IMR-90 (cell line): ENCODE measurements at regions not wholly inside any gene's neighbourhood (a gene's known extent, or its start where the extent isn't known, plus 50 kb on each side); places are given as distances from the start of the nearest gene placed in this dataset.

Experiments used
- ATAC-seq: fragments of 200-7000 bp; cut with Tn5 transposase; 2 replicates; pipeline ENCODE4 v1.9.1; 2020; ENCODE audit warnings: low read depth, mild to moderate bottlenecking, moderate library complexity
- BruUV-seq: library from RNA; stranded (reverse); fragments of 400-500 nt; replicated peaks from 2 replicates; lab custom pipeline; 2021; lab: Mats Ljungman, UMichigan
- CTCF ChIA-PET: fragments of 300-600 bp; formaldehyde crosslinking; extraction: SDS; loops from one replicate; lab custom pipeline; 2021; ENCODE audit warnings: antibody characterized with exemption; lab: Yijun Ruan, JAX
- POLR2A ChIA-PET: fragments of 300-600 bp; sonication (Branson Sonifier 250); formaldehyde crosslinking; loops from one replicate; lab custom pipeline; 2022; ENCODE audit warnings: antibody characterized with exemption; ENCODE audit not compliant: unreplicated experiment; lab: Charles Lee
- DNase-seq: peaks from one replicate; pipeline ENCODE4 v3.0.0; 2013
- H2AFZ ChIP-seq: replicated peaks from 2 replicates; pipeline ENCODE3; 2013; ENCODE audit warnings: low read length, mild to moderate bottlenecking; ENCODE audit not compliant: poor library complexity
- H2AK5ac ChIP-seq: 2 replicates; pipeline ENCODE4 v1.6.1; 2013; ENCODE audit warnings: low read depth, low read length, inconsistent platforms
- H2AK9ac ChIP-seq: replicated peaks from 2 replicates; pipeline ENCODE3; 2013; ENCODE audit warnings: mild to moderate bottlenecking, low read depth, low read length, moderate library complexity; ENCODE audit not compliant: poor library complexity
- H2BK120ac ChIP-seq: 2 replicates; pipeline ENCODE4 v1.6.1; 2013; ENCODE audit warnings: low read depth, low read length, inconsistent platforms
- H2BK15ac ChIP-seq: 3 replicates; pipeline ENCODE4 v1.6.1; 2013; ENCODE audit warnings: low read depth, low read length, inconsistent platforms
- H2BK20ac ChIP-seq: 2 replicates; pipeline ENCODE4 v1.6.1; 2013; ENCODE audit warnings: low read depth, mild to moderate bottlenecking, inconsistent platforms, low read length, moderate library complexity
- H2BK5ac ChIP-seq: 2 replicates; pipeline ENCODE4 v1.6.1; 2013; ENCODE audit warnings: mild to moderate bottlenecking, low read depth, low read length, inconsistent platforms; ENCODE audit not compliant: poor library complexity, severe bottlenecking
- H3K14ac ChIP-seq: replicated peaks from 2 replicates; pipeline ENCODE4 v1.6.1; 2013; ENCODE audit warnings: low read depth, low read length, inconsistent platforms
- H3K18ac ChIP-seq: 2 replicates; pipeline ENCODE4 v1.6.1; 2013; ENCODE audit warnings: low read depth, low read length, control low read depth
- H3K23ac ChIP-seq: 2 replicates; pipeline ENCODE4 v1.6.1; 2013; ENCODE audit warnings: low read depth, low read length, inconsistent platforms
- H3K27ac ChIP-seq: 2 replicates; pipeline ENCODE4 v1.5.1; 2013; ENCODE audit warnings: mild to moderate bottlenecking, control low read depth, low read length; ENCODE audit not compliant: insufficient read depth
- H3K27me3 ChIP-seq: 2 replicates; pipeline ENCODE4 v1.6.1; 2013; ENCODE audit warnings: low read length; ENCODE audit not compliant: control insufficient read depth, insufficient read depth
- H3K36me3 ChIP-seq: 2 replicates; pipeline ENCODE4 v1.6.1; 2013; ENCODE audit warnings: low read length, mixed read lengths; ENCODE audit not compliant: control insufficient read depth, insufficient read depth
- H3K4ac ChIP-seq: 2 replicates; pipeline ENCODE4 v1.6.1; 2013; ENCODE audit warnings: low read depth, low read length, inconsistent platforms
- H3K4me1 ChIP-seq: 2 replicates; pipeline ENCODE4 v1.6.1; 2013; ENCODE audit warnings: low read length, mixed read lengths; ENCODE audit not compliant: control insufficient read depth, insufficient read depth
- H3K4me2 ChIP-seq: 2 replicates; pipeline ENCODE4 v1.6.1; 2013; ENCODE audit warnings: low read depth, mild to moderate bottlenecking, control low read depth, low read length, moderate library complexity
- H3K4me3 ChIP-seq: 2 replicates; pipeline ENCODE4 v1.5.1; 2013; ENCODE audit warnings: low read depth, mild to moderate bottlenecking, control low read depth, low read length, moderate library complexity; ENCODE audit not compliant: insufficient read depth
- H3K56ac ChIP-seq: 2 replicates; pipeline ENCODE4 v1.6.1; 2013; ENCODE audit warnings: low read length, inconsistent platforms; ENCODE audit not compliant: insufficient read depth; ENCODE audit errors: extremely low read depth
- H3K79me1 ChIP-seq, 2 experiments: 2 replicates each; pipeline ENCODE4 v1.6.1; 2013; ENCODE audit warnings: low read length in 2 of 2, inconsistent platforms in 1 of 2, low read depth in 1 of 2
- H3K9ac ChIP-seq: 2 replicates; pipeline ENCODE4 v1.6.1; 2013; ENCODE audit warnings: low read depth, low read length, control low read depth
- H3K9me1 ChIP-seq: 2 replicates; pipeline ENCODE4 v1.6.1; 2013; ENCODE audit warnings: low read length, inconsistent platforms; ENCODE audit not compliant: insufficient read depth
- H3K9me3 ChIP-seq: 2 replicates; pipeline ENCODE4 v1.6.1; 2013; ENCODE audit warnings: low read length; ENCODE audit not compliant: control insufficient read depth, insufficient read depth
- H4K20me1 ChIP-seq: 2 replicates; pipeline ENCODE4 v1.6.1; 2013; ENCODE audit warnings: low read length, inconsistent platforms; ENCODE audit not compliant: insufficient read depth
- H4K5ac ChIP-seq: 2 replicates; pipeline ENCODE4 v1.6.1; 2013; ENCODE audit warnings: mild to moderate bottlenecking, low read depth, low read length, control low read depth
- H4K8ac ChIP-seq, 2 experiments: 2 replicates each; pipeline ENCODE4 v1.6.1; 2013; ENCODE audit warnings: low read depth in 2 of 2, low read length in 2 of 2, control low read depth in 1 of 2, inconsistent platforms in 1 of 2
- H4K91ac ChIP-seq: 2 replicates; pipeline ENCODE4 v1.6.1; 2013; ENCODE audit warnings: low read depth, low read length, inconsistent platforms; ENCODE audit not compliant: insufficient read depth
- BHLHE40 ChIP-seq: fragments of 150-350 bp; IDR thresholded peaks from 2 replicates; pipeline ENCODE4 v1.6.1; 2016; ENCODE audit warnings: mild to moderate bottlenecking, low read depth, low read length
- CEBPB ChIP-seq: IDR thresholded peaks from 2 replicates; pipeline ENCODE4 v1.6.1; 2012; ENCODE audit warnings: low read depth, low read length, improper control_type of control experiment
- CHD1 ChIP-seq: IDR thresholded peaks from 2 replicates; pipeline ENCODE4 v1.6.1; 2012; ENCODE audit warnings: low read depth, low read length, improper control_type of control experiment
- FOS ChIP-seq: fragments of 150-350 bp; IDR thresholded peaks from 2 replicates; pipeline ENCODE4 v1.6.1; 2016; ENCODE audit warnings: low read depth, low read length
- MAFK ChIP-seq: IDR thresholded peaks from 2 replicates; pipeline ENCODE4 v1.6.1; 2012; ENCODE audit warnings: low read depth, low read length, improper control_type of control experiment
- MAZ ChIP-seq: IDR thresholded peaks from 2 replicates; pipeline ENCODE4 v1.6.1; 2012; ENCODE audit warnings: low read depth, mild to moderate bottlenecking, low read length, improper control_type of control experiment, moderate library complexity, borderline replicate concordance
- MXI1 ChIP-seq: IDR thresholded peaks from 2 replicates; pipeline ENCODE4 v1.6.1; 2012; ENCODE audit warnings: low read depth, mild to moderate bottlenecking, low read length, moderate library complexity, borderline replicate concordance
- NFE2L2 ChIP-seq: fragments of 150-350 bp; IDR thresholded peaks from 2 replicates; pipeline ENCODE4 v1.6.1; 2016; ENCODE audit warnings: low read depth, mild to moderate bottlenecking, low read length
- POLR2A ChIP-seq: IDR thresholded peaks from 2 replicates; pipeline ENCODE4 v1.6.1; 2012; ENCODE audit warnings: mild to moderate bottlenecking, low read depth, low read length
- RAD21 ChIP-seq: IDR thresholded peaks from 2 replicates; pipeline ENCODE4 v1.6.1; 2012; ENCODE audit warnings: low read length, improper control_type of control experiment
- RCOR1 ChIP-seq: IDR thresholded peaks from 2 replicates; pipeline ENCODE4 v1.6.1; 2012; ENCODE audit warnings: mild to moderate bottlenecking, low read length, improper control_type of control experiment; ENCODE audit not compliant: insufficient replicate concordance
- RFX5 ChIP-seq: IDR thresholded peaks from 2 replicates; pipeline ENCODE4 v1.8.0; 2012; ENCODE audit warnings: low read depth, mild to moderate bottlenecking, low read length, moderate library complexity
- SMC3 ChIP-seq: fragments of 150-350 bp; IDR thresholded peaks from 2 replicates; pipeline ENCODE4 v1.6.1; 2016; ENCODE audit warnings: low read depth, mild to moderate bottlenecking, antibody characterized with exemption, low read length, moderate library complexity
- WGBS, 2 experiments: methylation state at CpG; one replicate each; pipeline versions ENCODE4 v1.1.5 to v1.1.7; 2013; ENCODE audit warnings: missing lambda C conversion rate in 2 of 2; ENCODE audit not compliant: insufficient read length in 1 of 2; ENCODE audit errors: extremely low coverage in 2 of 2; 5-methylcytosine and 5-hydroxymethylcytosine counted together
- dilution Hi-C: fragments of 300-500 bp; cut with HindIII; formaldehyde crosslinking; loops from one replicate; pipeline ENCODE4 v1.14.3; 2018; ENCODE audit warnings: low sequenced_read_pairs; ENCODE audit not compliant: unreplicated experiment
- in situ Hi-C: fragments of 300-500 bp; cut with MboI; formaldehyde crosslinking; loops from 3 replicates; pipeline ENCODE4 v1.14.3; 2019; ENCODE audit warnings: low sequenced_read_pairs, inconsistent platforms, mixed read lengths
- intact Hi-C: fragments of 100-400 bp; cut with micrococcal nuclease; formaldehyde crosslinking; loops from 2 replicates; pipeline ENCODE4 v1.10.0; 2022
- TF ChIP-seq, protein P1 (sequence below): fragments of 150-350 bp; IDR thresholded peaks from 2 replicates; pipeline ENCODE4 v1.6.1; 2017; ENCODE audit warnings: mild to moderate bottlenecking, antibody characterized with exemption, low read length, low read depth
- TF ChIP-seq, protein P2 (sequence below): conservative IDR thresholded peaks from 2 replicates; pipeline ENCODE4 v1.5.1; 2012; ENCODE audit warnings: mild to moderate bottlenecking, low read depth, low read length, improper control_type of control experiment
- TF ChIP-seq, protein P3 (sequence below): fragments of 150-350 bp; IDR thresholded peaks from 2 replicates; pipeline ENCODE4 v1.6.1; 2016; ENCODE audit warnings: low read depth, mild to moderate bottlenecking, low read length, moderate library complexity, borderline replicate concordance

DNA sequence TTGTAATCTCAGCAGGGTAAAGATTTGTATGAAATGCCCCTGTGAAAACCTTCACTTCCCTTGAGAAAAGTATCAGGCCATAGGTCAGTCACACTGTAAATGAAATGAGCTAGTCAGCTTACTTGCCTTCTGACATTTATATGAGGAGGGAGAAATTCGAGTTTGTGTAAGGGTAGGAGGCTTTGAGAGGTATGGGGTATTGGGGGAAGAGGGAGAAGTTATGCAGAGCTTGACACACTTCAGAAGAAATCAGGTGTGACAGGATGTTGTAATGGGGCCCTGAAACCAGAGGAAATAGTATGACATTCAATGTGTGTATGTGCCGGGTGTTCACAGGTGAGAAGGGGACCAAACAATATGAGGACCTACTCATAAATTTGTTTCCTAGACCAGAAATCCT is 64.2 kb upstream of the CCN6 start:
- Histone ChIP-seq H3K23ac (no peak overlapping the region), H3K27me3 (no peaks in the 10 kb centered on the region), H3K9ac (no peak overlapping the region), H2AK9ac (no peak overlapping the region), H4K8ac (no peak overlapping the region), H3K4me1 (peaks cover 8% of the 10 kb centered on the region), H3K18ac (no peak overlapping the region), H2AFZ (no peak overlapping the region), H2BK5ac (no peak overlapping the region), H2BK20ac (no peak overlapping the region), H2AK5ac (no peak overlapping the region), H3K9me3 (no peaks in the 10 kb centered on the region), H3K14ac (no peak overlapping the region), H3K79me1 (no peaks in the 10 kb centered on the region), H3K4me2 (no peak overlapping the region), H4K20me1 (no peaks in the 10 kb centered on the region), H2BK15ac (no peak overlapping the region; the same call in 2 of the 3 replicates), H3K4ac (no peak overlapping the region), H3K4me3 (no peak overlapping the region), H3K36me3 (no peaks in the 10 kb centered on the region), H3K27ac (no peak overlapping the region), H4K91ac (no peak overlapping the region), H2BK120ac (no peak overlapping the region), H3K9me1 (0 out of 2 replicates have a peak, but pooled peaks cover 3% of the 10 kb centered on the region), H3K56ac (no peak overlapping the region), H4K5ac (no peak overlapping the region)
- dilution Hi-C loops, result no loop called here
- in situ Hi-C loops, result no loop called here
- TF ChIP-seq, protein P1, sequence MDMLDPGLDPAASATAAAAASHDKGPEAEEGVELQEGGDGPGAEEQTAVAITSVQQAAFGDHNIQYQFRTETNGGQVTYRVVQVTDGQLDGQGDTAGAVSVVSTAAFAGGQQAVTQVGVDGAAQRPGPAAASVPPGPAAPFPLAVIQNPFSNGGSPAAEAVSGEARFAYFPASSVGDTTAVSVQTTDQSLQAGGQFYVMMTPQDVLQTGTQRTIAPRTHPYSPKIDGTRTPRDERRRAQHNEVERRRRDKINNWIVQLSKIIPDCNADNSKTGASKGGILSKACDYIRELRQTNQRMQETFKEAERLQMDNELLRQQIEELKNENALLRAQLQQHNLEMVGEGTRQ, result no peak
- no peak for TF ChIP-seq MAFK
- TF ChIP-seq RAD21, result no peak
- no peak for TF ChIP-seq BHLHE40
- TF ChIP-seq, protein P2, sequence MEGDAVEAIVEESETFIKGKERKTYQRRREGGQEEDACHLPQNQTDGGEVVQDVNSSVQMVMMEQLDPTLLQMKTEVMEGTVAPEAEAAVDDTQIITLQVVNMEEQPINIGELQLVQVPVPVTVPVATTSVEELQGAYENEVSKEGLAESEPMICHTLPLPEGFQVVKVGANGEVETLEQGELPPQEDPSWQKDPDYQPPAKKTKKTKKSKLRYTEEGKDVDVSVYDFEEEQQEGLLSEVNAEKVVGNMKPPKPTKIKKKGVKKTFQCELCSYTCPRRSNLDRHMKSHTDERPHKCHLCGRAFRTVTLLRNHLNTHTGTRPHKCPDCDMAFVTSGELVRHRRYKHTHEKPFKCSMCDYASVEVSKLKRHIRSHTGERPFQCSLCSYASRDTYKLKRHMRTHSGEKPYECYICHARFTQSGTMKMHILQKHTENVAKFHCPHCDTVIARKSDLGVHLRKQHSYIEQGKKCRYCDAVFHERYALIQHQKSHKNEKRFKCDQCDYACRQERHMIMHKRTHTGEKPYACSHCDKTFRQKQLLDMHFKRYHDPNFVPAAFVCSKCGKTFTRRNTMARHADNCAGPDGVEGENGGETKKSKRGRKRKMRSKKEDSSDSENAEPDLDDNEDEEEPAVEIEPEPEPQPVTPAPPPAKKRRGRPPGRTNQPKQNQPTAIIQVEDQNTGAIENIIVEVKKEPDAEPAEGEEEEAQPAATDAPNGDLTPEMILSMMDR, result no peak
- TF ChIP-seq CHD1, result no peak
- TF ChIP-seq, protein P3, sequence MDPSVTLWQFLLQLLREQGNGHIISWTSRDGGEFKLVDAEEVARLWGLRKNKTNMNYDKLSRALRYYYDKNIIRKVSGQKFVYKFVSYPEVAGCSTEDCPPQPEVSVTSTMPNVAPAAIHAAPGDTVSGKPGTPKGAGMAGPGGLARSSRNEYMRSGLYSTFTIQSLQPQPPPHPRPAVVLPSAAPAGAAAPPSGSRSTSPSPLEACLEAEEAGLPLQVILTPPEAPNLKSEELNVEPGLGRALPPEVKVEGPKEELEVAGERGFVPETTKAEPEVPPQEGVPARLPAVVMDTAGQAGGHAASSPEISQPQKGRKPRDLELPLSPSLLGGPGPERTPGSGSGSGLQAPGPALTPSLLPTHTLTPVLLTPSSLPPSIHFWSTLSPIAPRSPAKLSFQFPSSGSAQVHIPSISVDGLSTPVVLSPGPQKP, result no peak
- no peak for TF ChIP-seq CEBPB
- no peak for TF ChIP-seq MXI1
- no peak for TF ChIP-seq SMC3
- TF ChIP-seq POLR2A, result no peak
- TF ChIP-seq RFX5, result no peak
- TF ChIP-seq RCOR1, result no peak
- TF ChIP-seq MAZ, result no peak
- no peak for TF ChIP-seq FOS
- no peak for TF ChIP-seq NFE2L2
- no TSS peak for BruUV-seq
- POLR2A ChIA-PET, result no interaction called here
- 25% methylated on average over 1 of the region's 2 CpGs; no CpG with 5 or more reads in 1 of the 2 experiments for WGBS, 2 experiments
- DNase-seq, result no peak
- CTCF ChIA-PET, result interaction anchor here (0.7 to 1.1 kb wide), 2 partner anchors 9 to 18 kb away, joined by 3 read pairs; no protein-coding TSS in a partner anchor
- ATAC-seq, result no peak
- intact Hi-C loops, result no loop called here
